Karpas-422 (cell line): ENCODE measurements at regions not wholly inside any gene's neighbourhood (a gene's known extent, or its start where the extent isn't known, plus 50 kb on each side); places are given as distances from the start of the nearest gene placed in this dataset.
"Not testable (repeated sequence)": the region's sequence is repeated elsewhere in the genome, so short reads cannot be mapped to it uniquely, and the experiment has no call there.

Experiments used
- DNase-seq: peaks from one replicate; pipeline ENCODE4 v3.0.0-alpha.2; 2015
- H2AFZ ChIP-seq: fragments of 200-600 bp; sonication (generic); 2 replicates; pipeline ENCODE4 v1.6.1; 2014; ENCODE audit warnings: antibody characterized with exemption, low read length, mixed read lengths
- H3K27ac ChIP-seq: fragments of 200-600 bp; sonication (generic); 2 replicates; pipeline ENCODE4 v1.5.1; 2014; ENCODE audit warnings: mild to moderate bottlenecking, low read length, moderate library complexity
- H3K27me3 ChIP-seq: fragments of 200-600 bp; sonication (generic); 2 replicates; pipeline ENCODE4 v1.6.1; 2014; ENCODE audit warnings: low read length, mixed read lengths
- H3K36me3 ChIP-seq: fragments of 200-600 bp; sonication (generic); 2 replicates; pipeline ENCODE4 v1.6.1; 2014; ENCODE audit warnings: low read length, mixed read lengths; ENCODE audit not compliant: insufficient read depth
- H3K4me1 ChIP-seq: fragments of 200-600 bp; sonication (generic); 2 replicates; pipeline ENCODE4 v1.6.1; 2014; ENCODE audit warnings: mild to moderate bottlenecking, low read length, mixed read lengths
- H3K4me2 ChIP-seq: fragments of 200-600 bp; sonication (generic); 2 replicates; pipeline ENCODE4 v1.6.1; 2014; ENCODE audit warnings: low read length, low read depth, mild to moderate bottlenecking; ENCODE audit not compliant: poor library complexity, severe bottlenecking
- H3K4me3 ChIP-seq: fragments of 200-600 bp; sonication (generic); 2 replicates; pipeline ENCODE4 v1.5.1; 2014; ENCODE audit warnings: mild to moderate bottlenecking, antibody characterized with exemption, low read length, mixed read lengths
- H3K79me2 ChIP-seq: fragments of 200-600 bp; sonication (generic); 2 replicates; pipeline ENCODE4 v1.6.1; 2014; ENCODE audit warnings: mild to moderate bottlenecking, low read length, mixed read lengths
- H3K9ac ChIP-seq: fragments of 200-600 bp; sonication (generic); 2 replicates; pipeline ENCODE4 v1.6.0; 2014; ENCODE audit warnings: low read length
- H3K9me2 ChIP-seq: fragments of 200-600 bp; sonication (generic), shearing (Covaris generic); replicated peaks from 2 replicates; pipeline ENCODE4 v1.6.0; 2014; ENCODE audit warnings: mild to moderate bottlenecking, low read length, moderate library complexity; ENCODE audit not compliant: insufficient read depth
- H3K9me3 ChIP-seq: fragments of 300-700, 200-600 bp; sonication (generic); 2 replicates; pipeline ENCODE4 v1.6.1; 2014; ENCODE audit warnings: low read length, mixed read lengths
- H4K20me1 ChIP-seq: fragments of 200-600 bp; sonication (generic); 2 replicates; pipeline ENCODE4 v1.6.1; 2014; ENCODE audit warnings: mild to moderate bottlenecking, antibody characterized with exemption, low read length, low read depth; ENCODE audit not compliant: insufficient read depth

- H3K4me1 ChIP-seq, result peaks cover 13% of the 10 kb centered on the region
- H4K20me1 ChIP-seq, H2AFZ ChIP-seq, H3K9me3 ChIP-seq, H3K4me3 ChIP-seq, H3K9ac ChIP-seq, H3K79me2 ChIP-seq, H3K27me3 ChIP-seq, H3K36me3 ChIP-seq, H3K27ac ChIP-seq, H3K9me2 ChIP-seq, DNase-seq, H3K4me2 ChIP-seq: not testable (repeated sequence)
Measured at GRCh38 chr14:86905386-86905926, 1087.5 kb downstream of the GALC start.

- Histone ChIP-seq H3K36me3 (no peaks in the 10 kb centered on the region), H2AFZ (no peak overlapping the region), H3K9me3 (no peaks in the 10 kb centered on the region), H4K20me1 (no peaks in the 10 kb centered on the region), H3K9me2 (no peaks in the 10 kb centered on the region), H3K4me3 (no peak overlapping the region), H3K27me3 (no peaks in the 10 kb centered on the region), H3K79me2 (no peaks in the 10 kb centered on the region), H3K27ac (no peak overlapping the region), H3K4me2 (no peak overlapping the region), H3K4me1 (peaks cover 5% of the 10 kb centered on the region), H3K9ac (no peak overlapping the region)
- DNase-seq, result no peak
Measured at GRCh38 chr14:86902176-86902950, 1090.6 kb downstream of the GALC start.

- no peaks in the 10 kb centered on the region for H3K36me3 ChIP-seq
- H3K27ac ChIP-seq, result no peak overlapping the region
- H2AFZ ChIP-seq, result no peak overlapping the region
- H3K4me1 ChIP-seq, result peaks cover 19% of the 10 kb centered on the region
- no peak for DNase-seq
- no peaks in the 10 kb centered on the region for H3K79me2 ChIP-seq
- H3K4me2 ChIP-seq, result no peak overlapping the region
- H3K9ac ChIP-seq, result no peak overlapping the region
- H3K27me3 ChIP-seq, result no peaks in the 10 kb centered on the region
- no peaks in the 10 kb centered on the region for H3K9me2 ChIP-seq
- H3K9me3 ChIP-seq, result no peaks in the 10 kb centered on the region
- H3K4me3 ChIP-seq, result no peak overlapping the region
- H4K20me1 ChIP-seq, result no peaks in the 10 kb centered on the region
Measured at GRCh38 chr14:86897704-86898513, 1095.1 kb downstream of the GALC start.

- Histone ChIP-seq H3K27ac (no peak overlapping the region), H3K9ac (no peak overlapping the region), H3K4me2 (no peak overlapping the region), H3K4me3 (no peak overlapping the region), H4K20me1 (no peaks in the 10 kb centered on the region), H3K4me1 (peaks cover 17% of the 10 kb centered on the region), H3K36me3 (no peaks in the 10 kb centered on the region), H3K27me3 (no peaks in the 10 kb centered on the region), H3K79me2 (no peaks in the 10 kb centered on the region), H2AFZ (no peak overlapping the region), H3K9me3 (no peaks in the 10 kb centered on the region), H3K9me2 (no peaks in the 10 kb centered on the region)
- DNase-seq, result no peak
Measured at GRCh38 chr14:86897224-86897623, 1095.8 kb downstream of the GALC start.

GRCh38 chr14:86896701-86897100, 1096.3 kb downstream of the GALC start:
- no peak overlapping the region for H3K4me2 ChIP-seq
- no peaks in the 10 kb centered on the region for H4K20me1 ChIP-seq
- H3K4me1 ChIP-seq, result peaks cover 16% of the 10 kb centered on the region
- no peak overlapping the region for H3K27ac ChIP-seq
- no peaks in the 10 kb centered on the region for H3K79me2 ChIP-seq
- H3K36me3 ChIP-seq, result no peaks in the 10 kb centered on the region
- H3K9ac ChIP-seq, result no peak overlapping the region
- no peak for DNase-seq
- no peak overlapping the region for H2AFZ ChIP-seq
- no peak overlapping the region for H3K4me3 ChIP-seq
- H3K9me3 ChIP-seq, result no peaks in the 10 kb centered on the region
- H3K9me2 ChIP-seq, result no peaks in the 10 kb centered on the region
- H3K27me3 ChIP-seq, result no peaks in the 10 kb centered on the region

- Histone ChIP-seq H3K9me2 (no peaks in the 10 kb centered on the region), H3K9me3 (no peaks in the 10 kb centered on the region), H3K27ac (no peak overlapping the region), H3K9ac (no peak overlapping the region), H3K36me3 (no peaks in the 10 kb centered on the region), H2AFZ (no peak overlapping the region), H3K4me3 (no peak overlapping the region), H3K4me2 (no peak overlapping the region), H3K27me3 (0 out of 2 replicates have a peak, but pooled peaks cover 4% of the 10 kb centered on the region), H3K4me1 (peaks cover 16% of the 10 kb centered on the region), H3K79me2 (no peaks in the 10 kb centered on the region), H4K20me1 (no peaks in the 10 kb centered on the region)
- DNase-seq, result no peak
Measured at GRCh38 chr14:86892152-86892956, 1100.6 kb downstream of the GALC start.

- Histone ChIP-seq H4K20me1 (no peaks in the 10 kb centered on the region), H3K27me3 (no peaks in the 10 kb centered on the region), H3K36me3 (no peaks in the 10 kb centered on the region), H2AFZ (no peak overlapping the region), H3K9me2 (no peaks in the 10 kb centered on the region), H3K4me3 (no peak overlapping the region), H3K4me1 (no peaks in the 10 kb centered on the region), H3K9ac (no peak overlapping the region), H3K27ac (no peak overlapping the region), H3K9me3 (no peaks in the 10 kb centered on the region), H3K79me2 (no peaks in the 10 kb centered on the region), H3K4me2 (no peak overlapping the region)
- no peak for DNase-seq
Measured at GRCh38 chr14:86885280-86885679, 1107.7 kb downstream of the GALC start.

GRCh38 chr14:86884498-86884897, 1108.5 kb downstream of the GALC start:
- no peak overlapping the region for H3K4me2 ChIP-seq
- H2AFZ ChIP-seq, result no peak overlapping the region
- H3K9ac ChIP-seq, result no peak overlapping the region
- no peaks in the 10 kb centered on the region for H3K9me2 ChIP-seq
- no peak overlapping the region for H3K27ac ChIP-seq
- DNase-seq, result no peak
- no peak overlapping the region for H3K4me3 ChIP-seq
- H3K27me3 ChIP-seq, result no peaks in the 10 kb centered on the region
- H3K4me1 ChIP-seq, result no peaks in the 10 kb centered on the region
- H3K9me3 ChIP-seq, result no peaks in the 10 kb centered on the region
- H3K36me3 ChIP-seq, result no peaks in the 10 kb centered on the region
- no peaks in the 10 kb centered on the region for H3K79me2 ChIP-seq
- no peaks in the 10 kb centered on the region for H4K20me1 ChIP-seq
